ENCODE measurements at regions not wholly inside any gene's neighbourhood (a gene's known extent, or its start where the extent isn't known, plus 50 kb on each side); places are given as distances from the start of the nearest gene placed in this dataset.

GRCh38 chr6:49269190-49269589 is 193.9 kb downstream of the MMUT start:
- peak; percentile 81 for DNase-seq (ENCODE audit: insufficient read length, low spot score, missing footprints)
- Histone ChIP-seq H2AFZ (ENCODE audit: low read length) (no peak overlapping the region), H3K4me1 (ENCODE audit: insufficient read depth, low read length) (no peaks in the 10 kb centered on the region), H3K79me2 (ENCODE audit: insufficient read depth, low read length) (no peaks in the 10 kb centered on the region), H4K20me1 (ENCODE audit: insufficient read depth, low read length) (no peaks in the 10 kb centered on the region), H3K36me3 (ENCODE audit: insufficient read depth, low read length) (no peaks in the 10 kb centered on the region), H3K4me2 (ENCODE audit: insufficient read depth, low read length) (no peak overlapping the region), H3K27ac (ENCODE audit: low read depth, low read length) (no peak overlapping the region), H3K4me3 (ENCODE audit: insufficient read depth, low read length) (no peak overlapping the region), H3K9me3 (ENCODE audit: low read depth, low read length) (no peaks in the 10 kb centered on the region), H3K27me3 (ENCODE audit: insufficient read depth, low read length) (no peaks in the 10 kb centered on the region)
- TF ChIP-seq CTCF (IDR thresholded peaks at IDR 0.05; ENCODE audit: extremely low read depth, low read depth, low read length): no peak

- Histone ChIP-seq H3K4me3 (ENCODE audit: insufficient read depth, low read length) (no peak overlapping the region), H3K4me1 (ENCODE audit: insufficient read depth, low read length) (no peaks in the 10 kb centered on the region), H3K36me3 (ENCODE audit: insufficient read depth, low read length) (no peaks in the 10 kb centered on the region), H3K27me3 (ENCODE audit: insufficient read depth, low read length) (no peaks in the 10 kb centered on the region), H3K79me2 (ENCODE audit: insufficient read depth, low read length) (no peaks in the 10 kb centered on the region), H3K9me3 (ENCODE audit: low read depth, low read length) (no peaks in the 10 kb centered on the region), H3K27ac (ENCODE audit: low read depth, low read length) (no peak overlapping the region), H2AFZ (ENCODE audit: low read length) (no peak overlapping the region), H3K4me2 (ENCODE audit: insufficient read depth, low read length) (no peak overlapping the region), H4K20me1 (ENCODE audit: insufficient read depth, low read length) (no peaks in the 10 kb centered on the region)
- no peak for DNase-seq (ENCODE audit: insufficient read length, low spot score, missing footprints)
- TF ChIP-seq CTCF (IDR thresholded peaks at IDR 0.05; ENCODE audit: extremely low read depth, low read depth, low read length): no peak
These were observed 198.1 kb downstream of the MMUT start for GRCh38 chr6:49264909-49265308.

GRCh38 chr6:49264496-49264895 is 198.6 kb downstream of the MMUT start:
- H2AFZ ChIP-seq (ENCODE audit: low read length): no peak overlapping the region
- DNase-seq (ENCODE audit: insufficient read length, low spot score, missing footprints): no peak
- no peak for TF ChIP-seq CTCF (IDR thresholded peaks at IDR 0.05; ENCODE audit: extremely low read depth, low read depth, low read length)

GRCh38 chr6:49257549-49257948 is 205.5 kb downstream of the MMUT start:
- DNase-seq (ENCODE audit: insufficient read length, low spot score, missing footprints): no peak
- H3K27ac ChIP-seq (ENCODE audit: low read depth, low read length): no peak overlapping the region
- no peak for TF ChIP-seq CTCF (IDR thresholded peaks at IDR 0.05; ENCODE audit: extremely low read depth, low read depth, low read length)

More at GRCh38 chr6:49264496-49264895, 198.6 kb downstream of the MMUT start:
- Histone ChIP-seq H3K4me2 (ENCODE audit: insufficient read depth, low read length) (no peak overlapping the region), H3K27me3 (ENCODE audit: insufficient read depth, low read length) (no peaks in the 10 kb centered on the region), H3K4me3 (ENCODE audit: insufficient read depth, low read length) (no peak overlapping the region), H4K20me1 (ENCODE audit: insufficient read depth, low read length) (no peaks in the 10 kb centered on the region), H3K36me3 (ENCODE audit: insufficient read depth, low read length) (no peaks in the 10 kb centered on the region), H3K79me2 (ENCODE audit: insufficient read depth, low read length) (no peaks in the 10 kb centered on the region), H3K27ac (ENCODE audit: low read depth, low read length) (no peak overlapping the region), H3K9me3 (ENCODE audit: low read depth, low read length) (no peaks in the 10 kb centered on the region), H3K4me1 (ENCODE audit: insufficient read depth, low read length) (no peaks in the 10 kb centered on the region)

More at GRCh38 chr6:49257549-49257948, 205.5 kb downstream of the MMUT start:
- H3K4me2 ChIP-seq (ENCODE audit: insufficient read depth, low read length): no peak overlapping the region
- H3K9me3 ChIP-seq (ENCODE audit: low read depth, low read length): no peaks in the 10 kb centered on the region
- no peaks in the 10 kb centered on the region for H3K36me3 ChIP-seq (ENCODE audit: insufficient read depth, low read length)
- H3K79me2 ChIP-seq (ENCODE audit: insufficient read depth, low read length): no peaks in the 10 kb centered on the region
- H3K4me3 ChIP-seq (ENCODE audit: insufficient read depth, low read length): no peak overlapping the region
- H4K20me1 ChIP-seq (ENCODE audit: insufficient read depth, low read length): no peaks in the 10 kb centered on the region
- H3K27me3 ChIP-seq (ENCODE audit: insufficient read depth, low read length): no peaks in the 10 kb centered on the region
- H2AFZ ChIP-seq (ENCODE audit: low read length): peak overlapping the region; percentile 28
- no peaks in the 10 kb centered on the region for H3K4me1 ChIP-seq (ENCODE audit: insufficient read depth, low read length)

Data from osteoblast (primary cell).